GM10266 (cell line): ENCODE measurements at regions not wholly inside any gene's neighbourhood (a gene's known extent, or its start where the extent isn't known, plus 50 kb on each side); places are given as distances from the start of the nearest gene placed in this dataset.

ENCODE experiments used
- DNase-seq: peaks from one replicate; pipeline ENCODE4 v3.0.0; 2012; ENCODE audit errors: extremely low spot score
- TF ChIP-seq, protein P1 (sequence below): IDR thresholded peaks from 2 replicates; pipeline ENCODE4 v1.5.1; 2012; ENCODE audit warnings: mild to moderate bottlenecking, low read depth; ENCODE audit not compliant: control insufficient read depth, insufficient read depth; ENCODE audit errors: missing control alignments

- no peak for DNase-seq
- TF ChIP-seq, protein P1, sequence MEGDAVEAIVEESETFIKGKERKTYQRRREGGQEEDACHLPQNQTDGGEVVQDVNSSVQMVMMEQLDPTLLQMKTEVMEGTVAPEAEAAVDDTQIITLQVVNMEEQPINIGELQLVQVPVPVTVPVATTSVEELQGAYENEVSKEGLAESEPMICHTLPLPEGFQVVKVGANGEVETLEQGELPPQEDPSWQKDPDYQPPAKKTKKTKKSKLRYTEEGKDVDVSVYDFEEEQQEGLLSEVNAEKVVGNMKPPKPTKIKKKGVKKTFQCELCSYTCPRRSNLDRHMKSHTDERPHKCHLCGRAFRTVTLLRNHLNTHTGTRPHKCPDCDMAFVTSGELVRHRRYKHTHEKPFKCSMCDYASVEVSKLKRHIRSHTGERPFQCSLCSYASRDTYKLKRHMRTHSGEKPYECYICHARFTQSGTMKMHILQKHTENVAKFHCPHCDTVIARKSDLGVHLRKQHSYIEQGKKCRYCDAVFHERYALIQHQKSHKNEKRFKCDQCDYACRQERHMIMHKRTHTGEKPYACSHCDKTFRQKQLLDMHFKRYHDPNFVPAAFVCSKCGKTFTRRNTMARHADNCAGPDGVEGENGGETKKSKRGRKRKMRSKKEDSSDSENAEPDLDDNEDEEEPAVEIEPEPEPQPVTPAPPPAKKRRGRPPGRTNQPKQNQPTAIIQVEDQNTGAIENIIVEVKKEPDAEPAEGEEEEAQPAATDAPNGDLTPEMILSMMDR = no peak
Measured at GRCh38 chr4:71113294-71113693, 119.8 kb downstream of the DCK start.

DNA sequence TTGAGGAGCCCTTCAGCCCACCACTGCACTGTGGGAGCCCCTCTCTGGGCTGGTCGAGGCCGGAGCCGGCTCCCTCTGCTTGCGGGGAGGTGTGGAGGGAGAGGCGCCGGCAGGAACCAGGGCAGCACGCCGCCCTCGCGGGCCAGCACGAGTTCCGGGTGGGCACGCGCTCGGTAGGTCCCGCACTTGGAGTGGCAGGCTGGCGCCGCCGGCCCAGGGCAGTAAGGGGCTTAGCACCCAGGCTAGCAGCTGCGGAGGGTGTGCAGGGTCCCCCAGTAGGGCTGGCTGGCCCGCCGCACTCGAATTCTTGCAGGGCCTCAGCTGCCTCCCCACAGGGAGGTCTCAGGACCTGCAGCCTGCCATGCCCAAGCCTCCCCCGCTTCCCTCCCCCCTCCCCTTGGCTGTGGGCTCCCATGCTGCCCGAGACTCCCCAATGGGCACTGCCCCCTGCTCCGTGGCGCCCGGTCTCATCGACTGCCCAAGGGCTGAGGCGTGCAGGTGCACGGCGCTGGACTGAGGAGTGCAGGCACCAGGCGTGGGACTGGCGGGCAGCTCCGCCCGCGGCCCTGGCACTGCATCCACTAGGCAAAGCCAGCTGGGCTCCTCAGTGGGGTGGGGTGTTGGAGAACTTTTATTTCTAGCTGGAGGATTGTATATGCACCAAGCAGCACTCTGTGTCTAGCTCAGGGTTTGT, 127.5 kb downstream of the DCK start:
- TF ChIP-seq, protein P1 = no peak
- DNase-seq = no peak

DNA sequence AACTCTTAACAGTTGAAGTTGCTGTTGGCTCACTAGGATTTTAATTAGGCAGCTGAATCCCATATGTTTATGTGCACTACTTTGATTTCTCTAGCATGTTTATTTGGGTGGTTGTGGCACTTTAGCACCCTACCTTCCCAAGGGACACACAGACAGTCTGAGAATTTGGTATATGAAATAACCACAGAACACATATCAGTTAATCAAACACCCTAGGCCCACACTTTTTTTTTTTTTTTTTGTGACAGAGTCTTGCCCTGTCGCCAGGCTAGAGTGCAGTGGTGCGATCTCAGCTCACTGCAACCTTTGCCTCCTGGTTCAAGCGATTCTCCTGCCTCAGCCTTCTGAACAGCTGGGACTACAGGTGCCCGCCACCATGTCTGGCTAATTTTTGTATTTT, 130.5 kb downstream of the DCK start:
- no peak for DNase-seq
- TF ChIP-seq, protein P1 = no peak

DNA sequence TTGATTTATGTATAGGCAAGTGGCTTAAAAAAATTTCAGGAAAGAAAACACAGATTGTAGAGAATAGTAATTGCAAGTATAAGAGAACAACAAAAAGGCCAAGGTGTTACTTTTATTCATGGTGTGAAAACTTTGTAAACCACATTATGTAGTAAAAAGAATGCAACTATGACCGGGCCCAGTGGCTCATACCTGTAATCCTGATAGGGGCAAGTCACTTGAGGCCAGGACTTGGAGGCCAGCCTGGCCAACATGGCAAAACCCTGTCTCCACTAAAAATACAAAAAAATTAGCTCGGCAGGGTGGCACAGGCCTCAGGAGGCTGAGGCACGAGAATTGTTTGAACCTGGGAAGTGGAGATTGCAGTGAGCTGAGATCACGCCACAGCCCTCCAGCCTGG, 131.7 kb downstream of the DCK start:
- DNase-seq = no peak
- TF ChIP-seq, protein P1 = no peak

GRCh38 chr4:71126719-71127118, 133.3 kb downstream of the DCK start:
- no peak for DNase-seq
- TF ChIP-seq, protein P1 = no peak

- TF ChIP-seq, protein P1 = no peak
- DNase-seq = no peak
Measured at GRCh38 chr4:71130827-71131603, 137.6 kb downstream of the DCK start.

GRCh38 chr4:71132486-71132885, 139.0 kb downstream of the DCK start:
- TF ChIP-seq, protein P1 = no peak
- DNase-seq = no peak
